Activated naive CD4-positive, alpha-beta T cell treated with anti-CD3 and anti-CD28 coated beads, Interleukin-2, amount 10 ng/mL, durations not matched to agents 7 days and 5 days (primary cell): ENCODE measurements at regions not wholly inside any gene's neighbourhood (a gene's known extent, or its start where the extent isn't known, plus 50 kb on each side); places are given as distances from the start of the nearest gene placed in this dataset.

Experiments
- CTCF ChIA-PET: fragments of 350-600 bp; sonication (Branson Sonifier 250); formaldehyde crosslinking; loops from one replicate; lab custom pipeline; 2021; ENCODE audit warnings: antibody characterized with exemption; lab: Charles Lee
- DNase-seq: peaks from one replicate; pipeline ENCODE4 v3.0.0-alpha.2; 2020
- H3K27ac Mint-ChIP-seq: one replicate; pipeline ENCODE4 v1.8.0; 2021; ENCODE audit warnings: mild to moderate bottlenecking, moderate library complexity, mixed read lengths
- H3K27me3 Mint-ChIP-seq: one replicate; pipeline ENCODE4 v1.8.0; 2021; ENCODE audit warnings: mild to moderate bottlenecking, mixed read lengths
- H3K36me3 Mint-ChIP-seq: one replicate; pipeline ENCODE4 v1.8.0; 2021; ENCODE audit warnings: mixed read lengths
- H3K4me1 Mint-ChIP-seq: one replicate; pipeline ENCODE4 v1.8.0; 2021; ENCODE audit warnings: mixed read lengths
- H3K4me3 Mint-ChIP-seq: one replicate; pipeline ENCODE4 v1.8.0; 2021; ENCODE audit warnings: mild to moderate bottlenecking, moderate library complexity, mixed read lengths
- H3K9me3 Mint-ChIP-seq: one replicate; pipeline ENCODE4 v1.8.0; 2021; ENCODE audit warnings: mixed read lengths

DNA sequence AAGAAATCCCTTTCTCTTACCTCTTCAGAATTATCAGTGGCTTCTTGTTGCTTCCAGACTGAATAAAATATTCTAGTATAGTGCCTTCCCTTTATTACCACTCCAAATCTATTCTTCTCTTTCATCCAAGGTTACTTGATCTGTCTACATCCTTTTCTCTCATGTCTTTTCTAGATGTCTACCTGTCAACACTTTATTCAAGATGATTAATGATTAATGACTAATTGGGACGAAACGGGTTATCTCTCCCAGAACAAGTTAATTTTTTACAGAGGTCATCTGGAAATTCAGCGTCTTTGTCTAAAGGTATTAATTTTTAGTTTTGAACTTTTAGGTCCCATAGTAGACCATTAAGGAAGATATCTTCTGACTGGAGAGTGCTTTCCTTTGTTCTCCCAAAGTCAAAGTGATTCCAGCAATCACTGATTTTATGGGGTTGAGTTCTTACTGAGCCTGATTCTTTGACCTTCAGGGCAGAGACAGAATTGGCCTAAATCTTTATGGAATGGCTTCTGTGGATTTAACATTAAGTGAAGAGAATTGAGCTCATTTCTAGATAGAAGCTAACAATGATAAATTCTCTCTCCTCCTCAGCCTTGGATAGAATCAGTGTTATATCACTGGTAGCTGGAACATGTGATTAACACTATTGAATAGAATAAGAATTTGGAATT is 335.4 kb upstream of the TEX13C start:
- no peak overlapping the region for H3K27ac Mint-ChIP-seq

DNA sequence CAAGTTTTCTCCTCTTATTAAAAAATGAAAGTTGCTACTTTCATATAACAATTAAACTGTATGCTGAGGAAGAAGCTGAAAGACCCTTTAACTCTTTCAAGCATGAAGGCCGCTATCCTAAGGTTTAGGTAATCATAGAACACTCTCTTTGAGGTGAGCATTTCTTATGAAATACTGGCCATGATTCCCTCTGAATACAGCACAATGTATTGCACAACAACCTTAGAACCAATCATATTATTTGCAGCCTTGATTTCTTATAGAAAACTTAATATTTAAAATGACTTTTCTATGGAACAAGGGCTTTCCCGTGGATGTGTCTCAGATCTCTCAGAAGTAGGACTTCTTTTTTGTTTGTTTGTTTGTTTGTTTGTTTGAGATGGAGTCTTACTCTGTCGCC is 333.4 kb upstream of the TEX13C start:
- CTCF ChIA-PET, result no interaction called here
- H3K27me3 Mint-ChIP-seq, result no peaks in the 10 kb centered on the region
- H3K9me3 Mint-ChIP-seq, result no peaks in the 10 kb centered on the region
- no peak overlapping the region for H3K4me3 Mint-ChIP-seq
- no peaks in the 10 kb centered on the region for H3K36me3 Mint-ChIP-seq
- no peaks in the 10 kb centered on the region for H3K4me1 Mint-ChIP-seq
- H3K27ac Mint-ChIP-seq, result no peak overlapping the region
- DNase-seq, result no peak

More for the DNA sequence above, 335.4 kb upstream of the TEX13C start:
- CTCF ChIA-PET, result no interaction called here
- H3K4me3 Mint-ChIP-seq, result no peak overlapping the region
- H3K27me3 Mint-ChIP-seq, result no peaks in the 10 kb centered on the region
- H3K9me3 Mint-ChIP-seq, result no peaks in the 10 kb centered on the region
- DNase-seq, result no peak
- no peaks in the 10 kb centered on the region for H3K36me3 Mint-ChIP-seq
- no peaks in the 10 kb centered on the region for H3K4me1 Mint-ChIP-seq

GRCh38 chrX:124993735-124994134 is 325.9 kb upstream of the TEX13C start:
- no peaks in the 10 kb centered on the region for H3K4me1 Mint-ChIP-seq
- CTCF ChIA-PET, result no interaction called here
- H3K27ac Mint-ChIP-seq, result no peak overlapping the region
- H3K27me3 Mint-ChIP-seq, result no peaks in the 10 kb centered on the region
- H3K4me3 Mint-ChIP-seq, result no peak overlapping the region
- no peaks in the 10 kb centered on the region for H3K36me3 Mint-ChIP-seq
- no peaks in the 10 kb centered on the region for H3K9me3 Mint-ChIP-seq
- no peak for DNase-seq

GRCh38 chrX:124994404-124994803 is 325.3 kb upstream of the TEX13C start:
- H3K36me3 Mint-ChIP-seq, result no peaks in the 10 kb centered on the region
- H3K9me3 Mint-ChIP-seq, result no peaks in the 10 kb centered on the region
- no peaks in the 10 kb centered on the region for H3K27me3 Mint-ChIP-seq
- H3K4me1 Mint-ChIP-seq, result no peaks in the 10 kb centered on the region
- DNase-seq, result no peak
- CTCF ChIA-PET, result no interaction called here
- H3K27ac Mint-ChIP-seq, result no peak overlapping the region
- H3K4me3 Mint-ChIP-seq, result no peak overlapping the region

DNA sequence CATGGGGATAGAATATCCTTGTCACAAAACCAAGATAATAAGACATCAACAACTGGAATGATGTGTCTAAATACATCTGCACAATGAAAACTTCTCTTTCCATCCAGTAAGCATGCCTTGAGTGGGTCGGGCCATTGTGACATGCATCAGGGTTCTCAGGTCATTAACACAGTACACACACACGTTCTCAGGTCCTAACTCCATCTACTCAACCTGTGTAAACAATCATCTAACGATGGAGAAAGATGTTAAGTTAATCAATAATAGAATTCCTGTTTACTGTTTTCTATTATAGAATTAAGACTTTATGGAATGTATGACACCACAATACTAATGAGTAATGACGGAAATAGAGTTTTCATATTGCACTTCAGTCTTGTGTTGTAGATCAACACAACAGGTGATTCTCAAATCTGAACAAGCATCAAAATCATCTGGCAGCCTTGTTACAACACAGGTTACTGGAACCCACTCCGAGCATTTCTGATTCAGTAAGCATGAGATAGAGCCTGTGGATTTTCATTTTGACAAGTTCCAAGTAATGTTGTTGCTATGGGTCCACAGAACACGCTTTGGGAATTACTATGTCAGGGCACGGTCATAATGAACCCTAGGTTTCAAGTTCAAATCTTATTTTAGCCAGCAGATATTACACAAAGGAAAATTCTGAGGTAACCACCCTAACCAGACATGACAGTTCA is 315.8 kb upstream of the TEX13C start:
- DNase-seq, result no peak
- H3K4me3 Mint-ChIP-seq, result no peak overlapping the region

GRCh38 chrX:125004799-125005198 is 314.9 kb upstream of the TEX13C start:
- H3K9me3 Mint-ChIP-seq, result no peaks in the 10 kb centered on the region
- no peak overlapping the region for H3K4me3 Mint-ChIP-seq
- no peaks in the 10 kb centered on the region for H3K36me3 Mint-ChIP-seq
- no peak overlapping the region for H3K27ac Mint-ChIP-seq
- DNase-seq, result no peak
- no peaks in the 10 kb centered on the region for H3K27me3 Mint-ChIP-seq
- CTCF ChIA-PET, result no interaction called here
- H3K4me1 Mint-ChIP-seq, result no peaks in the 10 kb centered on the region

More for the DNA sequence above, 315.8 kb upstream of the TEX13C start:
- no peaks in the 10 kb centered on the region for H3K9me3 Mint-ChIP-seq
- CTCF ChIA-PET, result no interaction called here
- no peaks in the 10 kb centered on the region for H3K36me3 Mint-ChIP-seq
- no peaks in the 10 kb centered on the region for H3K27me3 Mint-ChIP-seq
- no peaks in the 10 kb centered on the region for H3K4me1 Mint-ChIP-seq
- H3K27ac Mint-ChIP-seq, result no peak overlapping the region

- DNase-seq, result no peak
- Mint-ChIP-seq H3K4me1 (no peaks in the 10 kb centered on the region), H3K27ac (no peak overlapping the region), H3K36me3 (no peaks in the 10 kb centered on the region), H3K9me3 (no peaks in the 10 kb centered on the region), H3K4me3 (no peak overlapping the region), H3K27me3 (no peaks in the 10 kb centered on the region)
- CTCF ChIA-PET, result no interaction called here
These were observed 313.8 kb upstream of the TEX13C start for GRCh38 chrX:125005863-125006262.

- no peaks in the 10 kb centered on the region for H3K27me3 Mint-ChIP-seq
- H3K9me3 Mint-ChIP-seq, result no peaks in the 10 kb centered on the region
- H3K36me3 Mint-ChIP-seq, result no peaks in the 10 kb centered on the region
- no peak overlapping the region for H3K27ac Mint-ChIP-seq
- DNase-seq, result no peak
- H3K4me3 Mint-ChIP-seq, result no peak overlapping the region
- H3K4me1 Mint-ChIP-seq, result no peaks in the 10 kb centered on the region
- CTCF ChIA-PET, result no interaction called here
These were observed 313.0 kb upstream of the TEX13C start for GRCh38 chrX:125006704-125007103.

- no peaks in the 10 kb centered on the region for H3K27me3 Mint-ChIP-seq
These were observed 307.1 kb upstream of the TEX13C start for GRCh38 chrX:125012585-125012984.

DNA sequence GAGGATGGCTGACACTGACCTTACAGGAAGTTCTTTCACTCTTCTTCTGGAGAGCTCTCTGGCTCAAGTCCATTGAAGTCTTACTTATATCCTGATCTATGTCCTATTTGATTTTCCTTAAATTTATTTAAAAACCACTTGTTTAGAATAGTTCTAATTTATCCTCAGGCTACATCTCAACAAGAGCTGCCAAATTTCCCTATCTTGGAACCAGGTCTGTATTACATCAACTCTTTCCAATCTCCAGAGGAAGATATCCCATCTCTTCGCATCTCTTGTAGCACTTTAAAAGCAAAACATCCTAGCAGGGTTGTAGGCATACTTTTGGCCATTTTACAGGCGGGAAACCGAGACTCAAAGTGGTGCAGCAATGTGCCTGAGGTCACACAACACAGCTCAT is 290.5 kb upstream of the TEX13C start:
- CTCF ChIA-PET, result no interaction called here
- H3K27me3 Mint-ChIP-seq, result no peaks in the 10 kb centered on the region
- H3K4me3 Mint-ChIP-seq, result no peak overlapping the region
- no peak for DNase-seq
- H3K36me3 Mint-ChIP-seq, result no peaks in the 10 kb centered on the region
- no peak overlapping the region for H3K27ac Mint-ChIP-seq
- no peaks in the 10 kb centered on the region for H3K9me3 Mint-ChIP-seq
- no peaks in the 10 kb centered on the region for H3K4me1 Mint-ChIP-seq

More at GRCh38 chrX:125012585-125012984, 307.1 kb upstream of the TEX13C start:
- Mint-ChIP-seq H3K4me3 (no peak overlapping the region), H3K27ac (no peak overlapping the region), H3K9me3 (no peaks in the 10 kb centered on the region), H3K36me3 (no peaks in the 10 kb centered on the region), H3K4me1 (no peaks in the 10 kb centered on the region)
- CTCF ChIA-PET, result no interaction called here
- no peak for DNase-seq
